RPMI7951 (cell line): ENCODE measurements at regions not wholly inside any gene's neighbourhood (a gene's known extent, or its start where the extent isn't known, plus 50 kb on each side); places are given as distances from the start of the nearest gene placed in this dataset.

Experiments used
- DNase-seq: peaks from one replicate; pipeline ENCODE4 v3.0.0-alpha.2; 2012; ENCODE audit warnings: low read depth

- DNase-seq, result no peak
Measured at GRCh38 chr1:147463022-147463421, 78.3 kb upstream of the BCL9 start.

- no peak for DNase-seq
Measured at GRCh38 chr1:147466543-147466942, 74.8 kb upstream of the BCL9 start.

GRCh38 chr1:147470079-147470478, 71.2 kb upstream of the BCL9 start:
- no peak for DNase-seq

- no peak for DNase-seq
Measured at GRCh38 chr1:147472489-147472888, 68.8 kb upstream of the BCL9 start.

- DNase-seq, result no peak
Measured at GRCh38 chr1:147472966-147473732, 68.2 kb upstream of the BCL9 start.

GRCh38 chr1:147473733-147474049, 67.6 kb upstream of the BCL9 start:
- no peak for DNase-seq

GRCh38 chr1:147475488-147475887, 65.8 kb upstream of the BCL9 start:
- no peak for DNase-seq

- peak; percentile 27 for DNase-seq
Measured at GRCh38 chr1:147478521-147478920, 62.8 kb upstream of the BCL9 start.

GRCh38 chr1:147479864-147480564, 61.3 kb upstream of the BCL9 start:
- DNase-seq, result no peak

- DNase-seq, result no peak
Measured at GRCh38 chr1:147480565-147480935, 60.8 kb upstream of the BCL9 start.

GRCh38 chr1:147486876-147487656, 54.2 kb upstream of the BCL9 start:
- no peak for DNase-seq

- no peak for DNase-seq
Measured at GRCh38 chr1:147491098-147491497, 50.2 kb upstream of the BCL9 start.
